ENCODE measurements at regions not wholly inside any gene's neighbourhood (a gene's known extent, or its start where the extent isn't known, plus 50 kb on each side); places are given as distances from the start of the nearest gene placed in this dataset.
A peak's percentile ranks its signal among the peaks of the same experiment; 100 is the strongest.
"Not testable (repeated sequence)": the region's sequence is repeated elsewhere in the genome, so short reads cannot be mapped to it uniquely, and the experiment has no call there.

GRCh38 chr2:48199070-48199469 is 115.4 kb upstream of the FOXN2 start:
- TF ChIP-seq CTCF (IDR thresholded peaks at IDR 0.05) = no peak
- H3K4me3 ChIP-seq = no peak overlapping the region
- H3K4me1 ChIP-seq = no peaks in the 10 kb centered on the region
- H3K9me3 ChIP-seq = no peaks in the 10 kb centered on the region
- no peaks in the 10 kb centered on the region for H3K27me3 ChIP-seq (ENCODE audit: insufficient read depth in 3 of 3, low read length in 2 of 3)
- no peak for DNase-seq
- 55 to 66% (median 57%) methylated on average over 7 of the region's 7 CpGs for WGBS, 3 donors
- H3K36me3 ChIP-seq (ENCODE audit: insufficient read depth in 1 of 2, low read depth in 1 of 2) = no peaks in the 10 kb centered on the region
- no peak for ATAC-seq
- H3K27ac ChIP-seq = no peak overlapping the region
- intact Hi-C loops (cut with DNase I) = no loop called here

GRCh38 chr2:48200620-48201293 is 113.7 kb upstream of the FOXN2 start:
- Histone ChIP-seq H3K9me3 (no peaks in the 10 kb centered on the region), H3K27ac (no peak overlapping the region), H3K36me3 (ENCODE audit: insufficient read depth in 1 of 2, low read depth in 1 of 2) (no peaks in the 10 kb centered on the region), H3K27me3 (ENCODE audit: insufficient read depth in 3 of 3, low read length in 2 of 3) (no peaks in the 10 kb centered on the region), H3K4me3 (no peak overlapping the region), H3K4me1 (no peaks in the 10 kb centered on the region)
- WGBS, 3 donors = 65 to 75% (median 70%) methylated on average over 4 of the region's 4 CpGs
- no peak for DNase-seq
- intact Hi-C loops (cut with DNase I) = no loop called here
- ATAC-seq = peak in 1 of 4 donors; percentile 24
- TF ChIP-seq CTCF (IDR thresholded peaks at IDR 0.05) = no peak

- WGBS, 3 donors = 96 to 98% (median 97%) methylated on average over 2 of the region's 2 CpGs
- intact Hi-C loops (cut with DNase I); H3K4me3 ChIP-seq; ATAC-seq; H3K9me3 ChIP-seq; DNase-seq; H3K27me3 ChIP-seq (ENCODE audit: insufficient read depth in 3 of 3, low read length in 2 of 3); H3K4me1 ChIP-seq; H3K36me3 ChIP-seq (ENCODE audit: insufficient read depth in 1 of 2, low read depth in 1 of 2); H3K27ac ChIP-seq: not testable (repeated sequence)
Measured at GRCh38 chr2:48201435-48201834, 113.0 kb upstream of the FOXN2 start.

- 96 to 98% (median 98%) methylated on average over 5 of the region's 5 CpGs for WGBS, 3 donors
- Histone ChIP-seq H3K36me3 (ENCODE audit: insufficient read depth in 1 of 2, low read depth in 1 of 2) (no peaks in the 10 kb centered on the region), H3K9me3 (no peaks in the 10 kb centered on the region), H3K4me1 (no peaks in the 10 kb centered on the region), H3K27me3 (ENCODE audit: insufficient read depth in 3 of 3, low read length in 2 of 3) (no peaks in the 10 kb centered on the region), H3K27ac (no peak overlapping the region), H3K4me3 (no peak overlapping the region)
- intact Hi-C loops (cut with DNase I) = no loop called here
- no peak for TF ChIP-seq CTCF (IDR thresholded peaks at IDR 0.05)
- no peak for DNase-seq
- ATAC-seq = no peak
Measured at GRCh38 chr2:48202863-48203642, 111.4 kb upstream of the FOXN2 start.

DNA sequence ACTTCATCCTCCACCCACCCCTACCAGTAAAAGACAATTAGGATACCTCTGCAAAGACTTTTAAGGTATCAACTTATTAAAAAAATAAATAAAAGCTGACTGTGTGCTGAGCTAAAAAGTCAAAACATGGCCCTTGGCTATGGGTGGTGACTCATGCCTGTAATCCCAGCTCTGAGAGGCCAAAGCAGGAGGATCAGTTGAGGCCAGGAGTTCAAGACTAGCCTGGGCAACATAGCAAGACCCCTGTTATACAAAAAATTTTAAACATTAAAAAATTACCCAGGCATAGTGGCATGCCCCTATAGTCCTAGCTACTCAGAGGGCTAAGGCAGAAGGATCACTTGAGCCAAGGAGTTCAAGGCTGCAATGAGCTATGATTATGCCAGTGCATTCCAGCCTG is 110.8 kb upstream of the FOXN2 start:
- H3K36me3 ChIP-seq (ENCODE audit: insufficient read depth in 1 of 2, low read depth in 1 of 2) = no peaks in the 10 kb centered on the region
- H3K4me1 ChIP-seq = no peaks in the 10 kb centered on the region
- intact Hi-C loops (cut with DNase I) = no loop called here
- no peak for TF ChIP-seq CTCF (IDR thresholded peaks at IDR 0.05)
- H3K27me3 ChIP-seq (ENCODE audit: insufficient read depth in 3 of 3, low read length in 2 of 3) = no peaks in the 10 kb centered on the region
- H3K9me3 ChIP-seq = no peaks in the 10 kb centered on the region
- H3K4me3 ChIP-seq = no peak overlapping the region
- DNase-seq = no peak
- H3K27ac ChIP-seq = no peak overlapping the region
- no peak for ATAC-seq

Measured in psoas muscle (tissue), 7 donors.